OCI-LY7 (cell line): ENCODE measurements at regions not wholly inside any gene's neighbourhood (a gene's known extent, or its start where the extent isn't known, plus 50 kb on each side); places are given as distances from the start of the nearest gene placed in this dataset.

Experiments
- BruUV-seq: library from RNA; stranded (reverse); fragments of 400-500 nt; replicated peaks from 2 replicates; lab custom pipeline; 2021; lab: Mats Ljungman, UMichigan
- CTCF ChIA-PET: fragments of 300-600 bp; sonication (Branson Sonifier 250); formaldehyde crosslinking; loops from one replicate; lab custom pipeline; 2022; ENCODE audit warnings: antibody characterized with exemption; ENCODE audit not compliant: unreplicated experiment; lab: Charles Lee
- POLR2A ChIA-PET: fragments of 300-600 bp; sonication (Branson Sonifier 250); formaldehyde crosslinking; loops from one replicate; lab custom pipeline; 2022; ENCODE audit warnings: antibody characterized with exemption; lab: Charles Lee
- DNase-seq: peaks from one replicate; pipeline ENCODE4 v3.0.0-alpha.2; 2015; ENCODE audit warnings: low spot score
- H2AFZ ChIP-seq: fragments of 200-600 bp; sonication (generic), shearing (Covaris generic); 2 replicates; pipeline ENCODE4 v1.6.1; 2014; ENCODE audit warnings: mild to moderate bottlenecking, antibody characterized with exemption, low read length, moderate library complexity
- H3K27ac ChIP-seq: fragments of 200-600 bp; sonication (generic); 2 replicates; pipeline ENCODE4 v1.5.1; 2014; ENCODE audit warnings: mixed run types, low read depth, mild to moderate bottlenecking, moderate library complexity, low read length, inconsistent platforms; ENCODE audit not compliant: poor library complexity, severe bottlenecking
- H3K36me3 ChIP-seq: fragments of 200-600 bp; sonication (generic); 2 replicates; pipeline ENCODE4 v1.6.1; 2014; ENCODE audit warnings: mild to moderate bottlenecking, antibody characterized with exemption, low read length, moderate library complexity, mixed read lengths; ENCODE audit not compliant: insufficient read depth
- H3K4me1 ChIP-seq: fragments of 200-600 bp; sonication (generic); 2 replicates; pipeline ENCODE4 v1.5.1; 2014; ENCODE audit warnings: mild to moderate bottlenecking, low read length; ENCODE audit not compliant: insufficient read depth, poor library complexity, severe bottlenecking
- H3K4me2 ChIP-seq: fragments of 200-600 bp; sonication (generic); 2 replicates; pipeline ENCODE4 v1.6.1; 2014; ENCODE audit warnings: mild to moderate bottlenecking, low read length
- H3K4me3 ChIP-seq: fragments of 200-600 bp; sonication (generic); 2 replicates; pipeline ENCODE4 v1.5.1; 2014; ENCODE audit warnings: mild to moderate bottlenecking, low read depth, low read length; ENCODE audit not compliant: poor library complexity, severe bottlenecking
- H3K79me2 ChIP-seq: fragments of 200-600 bp; sonication (generic); 2 replicates; pipeline ENCODE4 v1.6.1; 2016; ENCODE audit warnings: low read depth, mild to moderate bottlenecking, low read length, moderate library complexity, mixed read lengths; ENCODE audit not compliant: insufficient read depth
- H3K9me2 ChIP-seq: fragments of 200-600 bp; sonication (generic); 2 replicates; pipeline ENCODE4 v1.6.1; 2016; ENCODE audit warnings: mild to moderate bottlenecking, low read length, mixed read lengths; ENCODE audit not compliant: insufficient read depth
- H3K9me3 ChIP-seq: fragments of 200-600 bp; sonication (generic); 2 replicates; pipeline ENCODE4 v1.6.1; 2014; ENCODE audit warnings: mild to moderate bottlenecking, mixed run types, low read length, mixed read lengths
- H4K20me1 ChIP-seq: fragments of 200-600 bp; sonication (generic); 2 replicates; pipeline ENCODE4 v1.6.1; 2014; ENCODE audit warnings: mild to moderate bottlenecking, antibody characterized with exemption, low read length, moderate library complexity, mixed read lengths; ENCODE audit not compliant: insufficient read depth
- CTCF ChIP-seq: fragments of 200-600 bp; sonication (generic); conservative IDR thresholded peaks from 2 replicates; pipeline ENCODE4 v1.5.1; 2014; ENCODE audit warnings: mild to moderate bottlenecking, antibody characterized with exemption, low read length, moderate library complexity, mixed read lengths
- EZH2phosphoT487 ChIP-seq: fragments of 200-600 bp; sonication (generic); IDR thresholded peaks from 2 replicates; pipeline ENCODE4 v1.6.1; 2018; ENCODE audit warnings: low read depth, borderline replicate concordance, mild to moderate bottlenecking, mixed run types, antibody characterized with exemption, low read length, moderate library complexity, mixed read lengths
- intact Hi-C: fragments of 100-400 bp; cut with micrococcal nuclease; formaldehyde crosslinking; loops from one replicate; pipeline ENCODE4 v1.10.0; 2022; ENCODE audit not compliant: unreplicated experiment

- Histone ChIP-seq H2AFZ (no peak overlapping the region), H3K4me1 (no peaks in the 10 kb centered on the region), H4K20me1 (no peaks in the 10 kb centered on the region), H3K9me2 (no peaks in the 10 kb centered on the region), H3K4me3 (no peak overlapping the region), H3K4me2 (no peak overlapping the region), H3K36me3 (no peaks in the 10 kb centered on the region), H3K79me2 (no peaks in the 10 kb centered on the region), H3K9me3 (0 out of 2 replicates have a peak, but pooled peaks cover 5% of the 10 kb centered on the region), H3K27ac (no peak overlapping the region)
- no TSS peak for BruUV-seq
- DNase-seq = no peak
- intact Hi-C loops = no loop called here
- CTCF ChIA-PET = no interaction called here
- POLR2A ChIA-PET = no interaction called here
- no peak for TF ChIP-seq CTCF
- TF ChIP-seq EZH2phosphoT487 = no peak
These were observed 786.8 kb downstream of the BRD1 start for GRCh38 chr22:49040754-49041467.

GRCh38 chr22:49040111-49040510 lies 787.6 kb downstream of the BRD1 start:
- no peak for TF ChIP-seq EZH2phosphoT487
- H4K20me1 ChIP-seq = no peaks in the 10 kb centered on the region
- intact Hi-C loops = no loop called here
- no TSS peak for BruUV-seq
- H3K4me1 ChIP-seq = no peaks in the 10 kb centered on the region
- ChIA-PET POLR2A (no interaction called here), CTCF (no interaction called here)
- H3K79me2 ChIP-seq = no peaks in the 10 kb centered on the region
- H3K4me3 ChIP-seq = no peak overlapping the region
- no peak overlapping the region for H2AFZ ChIP-seq
- H3K9me3 ChIP-seq = 0 out of 2 replicates have a peak, but pooled peaks cover 5% of the 10 kb centered on the region
- no peak overlapping the region for H3K4me2 ChIP-seq
- DNase-seq = no peak
- no peaks in the 10 kb centered on the region for H3K36me3 ChIP-seq
- no peaks in the 10 kb centered on the region for H3K9me2 ChIP-seq
- H3K27ac ChIP-seq = no peak overlapping the region

- POLR2A ChIA-PET = no interaction called here
- BruUV-seq = no TSS peak
- Histone ChIP-seq H3K4me2 (no peak overlapping the region), H2AFZ (no peak overlapping the region), H3K27ac (no peak overlapping the region), H3K9me2 (no peaks in the 10 kb centered on the region), H3K4me1 (no peaks in the 10 kb centered on the region), H3K4me3 (no peak overlapping the region), H3K79me2 (no peaks in the 10 kb centered on the region), H3K9me3 (0 out of 2 replicates have a peak, but pooled peaks cover 5% of the 10 kb centered on the region), H4K20me1 (no peaks in the 10 kb centered on the region), H3K36me3 (no peaks in the 10 kb centered on the region)
- TF ChIP-seq CTCF = no peak
- TF ChIP-seq EZH2phosphoT487 = no peak
- DNase-seq = no peak
- CTCF ChIA-PET = no interaction called here
- intact Hi-C loops = no loop called here
These were observed 788.0 kb downstream of the BRD1 start for GRCh38 chr22:49039625-49040024.
